SK-N-MC (cell line): ENCODE measurements at regions not wholly inside any gene's neighbourhood (a gene's known extent, or its start where the extent isn't known, plus 50 kb on each side); places are given as distances from the start of the nearest gene placed in this dataset.

Experiments used
- DNase-seq: peaks from one replicate; pipeline ENCODE4 v3.0.0-alpha.2; 2011; ENCODE audit warnings: low read depth, low spot score
- H3K27ac ChIP-seq: fragments of 200-600 bp; sonication (generic); 2 replicates; pipeline ENCODE4 v1.5.1; 2016; ENCODE audit warnings: mixed run types
- H3K36me3 ChIP-seq: fragments of 200-600 bp; sonication (generic); 2 replicates; pipeline ENCODE4 v1.6.1; 2017; ENCODE audit warnings: antibody characterized with exemption, low read length, mixed read lengths; ENCODE audit not compliant: insufficient read depth
- H3K4me3 ChIP-seq: fragments of 200-600 bp; sonication (generic); 2 replicates; pipeline ENCODE4 v1.5.1; 2016
- H3K9ac ChIP-seq: fragments of 200-600 bp; sonication (generic); 2 replicates; pipeline ENCODE4 v1.8.0; 2017; ENCODE audit warnings: mixed run types, mixed read lengths; ENCODE audit not compliant: insufficient read length
- H3K9me3 ChIP-seq: fragments of 200-600 bp; sonication (generic); 2 replicates; pipeline ENCODE4 v1.6.1; 2017; ENCODE audit warnings: low read depth, mild to moderate bottlenecking, antibody characterized with exemption, low read length, moderate library complexity, mixed read lengths
- EZH2 ChIP-seq: fragments of 200-600 bp; sonication (generic); IDR thresholded peaks from one replicate; pipeline ENCODE4 v1.6.1; 2017; ENCODE audit warnings: antibody characterized with exemption
- FOXP2 ChIP-seq: optimal IDR thresholded peaks from 2 replicates; pipeline ENCODE3; 2011; ENCODE audit warnings: mild to moderate bottlenecking, moderate library complexity; ENCODE audit not compliant: insufficient read depth; ENCODE audit errors: extremely low read length, control extremely low read depth
- POLR2AphosphoS5 ChIP-seq: IDR thresholded peaks from 2 replicates; pipeline ENCODE4 v1.6.1; 2012; ENCODE audit warnings: mild to moderate bottlenecking, low read depth, low read length, borderline replicate concordance

DNA sequence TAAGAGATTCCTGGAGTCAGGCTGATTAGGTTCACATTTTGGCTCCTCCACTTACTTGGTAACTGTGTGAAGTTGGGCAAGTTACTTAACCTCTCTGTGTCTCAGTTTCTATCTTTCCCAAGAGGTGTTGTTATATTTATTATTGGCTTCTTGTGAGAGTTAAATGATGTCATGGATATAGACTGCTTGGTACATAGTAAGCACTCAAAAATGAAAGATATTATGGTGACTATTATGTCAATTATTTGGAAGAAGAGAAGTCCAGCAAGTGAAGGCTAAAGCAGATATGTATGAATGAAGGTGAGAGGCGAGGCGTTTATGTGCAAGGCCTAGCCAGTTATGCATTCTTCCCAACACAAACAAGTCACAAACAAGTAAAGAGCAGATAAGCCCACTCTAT, 417.4 kb downstream of the TSN start:
- H3K36me3 ChIP-seq, result no peaks in the 10 kb centered on the region
- TF ChIP-seq POLR2AphosphoS5, result no peak
- TF ChIP-seq EZH2, result no peak
- no peak for TF ChIP-seq FOXP2
- no peaks in the 10 kb centered on the region for H3K9me3 ChIP-seq

DNA sequence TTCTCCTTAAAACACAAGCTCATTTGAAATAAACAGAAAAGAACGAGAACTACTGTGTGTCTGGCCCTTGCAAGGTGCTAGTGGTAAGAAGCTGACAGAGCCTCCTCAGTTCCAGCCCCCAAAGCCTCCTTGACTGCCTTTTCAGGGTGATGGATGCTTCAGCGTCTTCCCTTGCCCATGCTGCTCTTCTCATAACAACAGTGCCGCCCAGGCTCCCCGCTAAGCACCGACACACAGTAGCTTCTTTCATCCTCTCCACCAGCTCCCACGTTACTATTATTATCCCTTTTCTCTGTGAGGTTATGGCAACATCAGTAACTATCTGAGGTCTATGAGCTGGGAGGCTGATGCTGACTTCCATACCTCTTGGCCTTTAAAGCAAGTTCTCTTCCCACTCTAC, 418.6 kb downstream of the TSN start:
- Histone ChIP-seq H3K9ac (no peak overlapping the region), H3K4me3 (no peak overlapping the region), H3K36me3 (no peaks in the 10 kb centered on the region), H3K27ac (no peak overlapping the region), H3K9me3 (no peaks in the 10 kb centered on the region)
- DNase-seq, result no peak
- no peak for TF ChIP-seq FOXP2

More for the DNA sequence above, 417.4 kb downstream of the TSN start:
- DNase-seq, result no peak
- Histone ChIP-seq H3K9ac (no peak overlapping the region), H3K4me3 (no peak overlapping the region), H3K27ac (no peak overlapping the region)

DNA sequence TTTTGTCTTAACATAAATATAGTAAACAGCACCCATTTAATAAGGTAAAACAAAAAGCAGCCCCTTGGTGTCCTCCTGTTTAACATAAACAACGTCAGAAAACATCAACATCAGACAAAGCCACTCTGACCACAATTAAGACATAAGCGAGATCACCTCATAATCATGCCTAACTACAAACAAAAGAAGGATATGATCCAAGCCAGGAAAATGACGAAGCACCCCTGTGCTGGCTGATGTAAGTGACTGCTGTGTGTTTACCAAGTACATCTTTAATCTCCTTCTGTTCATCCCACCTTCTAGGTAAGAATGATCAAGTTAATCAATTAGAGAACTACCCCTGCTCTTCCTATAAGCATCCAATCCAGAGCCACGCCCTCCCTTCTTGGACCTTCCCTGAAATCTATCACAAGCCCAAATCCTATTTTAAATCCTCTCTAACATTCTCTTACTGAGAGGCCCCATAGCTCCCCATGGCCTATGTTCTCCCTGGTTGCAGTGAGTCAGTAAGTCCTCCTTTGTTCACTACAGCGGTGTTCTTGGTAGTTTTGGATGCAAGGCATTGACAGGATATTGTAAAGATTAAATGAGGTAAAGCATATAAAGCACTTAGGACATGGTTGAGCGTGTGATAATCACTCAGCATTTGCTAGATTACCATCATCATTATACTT, 424.2 kb downstream of the TSN start:
- H3K27ac ChIP-seq, result no peak overlapping the region

DNA sequence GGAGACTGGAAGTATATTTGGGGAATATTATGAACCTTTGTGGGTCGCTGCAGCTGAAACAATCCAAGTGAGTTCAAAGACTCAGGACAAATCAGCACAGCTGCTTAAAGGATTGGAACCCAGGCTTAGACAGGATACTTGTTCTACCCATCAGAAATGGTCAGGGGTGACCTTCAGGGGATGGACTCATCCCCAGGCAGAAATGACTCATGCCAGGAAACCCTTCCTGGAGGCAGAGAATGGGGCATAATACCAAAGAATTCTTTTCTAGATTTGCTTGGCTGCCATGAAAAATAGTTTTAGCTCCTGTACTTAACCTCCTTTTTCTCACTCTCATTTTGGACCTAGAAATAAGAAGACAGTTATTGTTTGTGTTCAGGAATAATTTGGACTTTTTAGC, 425.5 kb downstream of the TSN start:
- Histone ChIP-seq H3K9ac (no peak overlapping the region), H3K9me3 (no peaks in the 10 kb centered on the region), H3K4me3 (no peak overlapping the region), H3K36me3 (no peaks in the 10 kb centered on the region), H3K27ac (no peak overlapping the region)
- no peak for DNase-seq
- TF ChIP-seq FOXP2 (no peak), POLR2AphosphoS5 (no peak), EZH2 (no peak)

More for the DNA sequence above, 424.2 kb downstream of the TSN start:
- no peak for DNase-seq
- Histone ChIP-seq H3K36me3 (no peaks in the 10 kb centered on the region), H3K9ac (no peak overlapping the region), H3K4me3 (no peak overlapping the region), H3K9me3 (no peaks in the 10 kb centered on the region)
- TF ChIP-seq POLR2AphosphoS5 (no peak), EZH2 (no peak), FOXP2 (no peak)

DNA sequence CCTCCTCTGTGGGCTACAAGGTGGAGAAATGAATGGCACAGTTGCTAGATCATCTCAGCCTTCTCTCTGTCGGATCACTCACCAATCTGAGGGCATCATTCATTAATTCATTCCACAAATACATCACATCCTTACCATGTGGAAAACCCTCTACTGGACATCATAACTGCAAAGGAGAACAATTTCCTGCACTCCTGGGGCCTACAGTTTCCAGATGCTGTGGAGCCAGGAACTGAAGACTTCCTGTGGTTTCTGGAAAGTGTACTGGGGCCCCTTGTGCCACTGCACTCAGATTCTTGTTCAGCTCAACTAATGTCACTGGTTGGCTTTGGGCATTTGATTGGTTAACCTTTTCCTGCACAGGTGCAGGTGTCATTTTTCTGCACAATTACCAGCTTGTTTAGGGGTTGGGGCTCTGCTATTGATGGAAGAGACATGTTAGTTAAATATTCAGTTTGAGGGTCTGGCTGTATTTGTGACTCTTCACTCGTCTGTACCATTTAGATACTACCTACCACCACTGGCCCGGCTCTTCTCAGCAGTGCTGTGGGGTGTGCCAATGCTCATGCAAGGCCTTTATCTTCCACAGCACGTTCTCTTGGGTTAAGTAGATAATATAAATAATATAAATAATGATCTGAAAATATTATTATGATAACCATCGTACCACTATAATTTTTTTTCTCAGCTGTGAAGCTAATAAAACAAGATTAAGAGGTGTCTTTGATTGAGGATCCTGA, 427.3 kb downstream of the TSN start:
- TF ChIP-seq POLR2AphosphoS5 (no peak), FOXP2 (no peak), EZH2 (no peak)
- H3K9ac ChIP-seq, result no peak overlapping the region
- no peak overlapping the region for H3K4me3 ChIP-seq
- no peak for DNase-seq
- no peak overlapping the region for H3K27ac ChIP-seq
- H3K9me3 ChIP-seq, result no peaks in the 10 kb centered on the region
- H3K36me3 ChIP-seq, result no peaks in the 10 kb centered on the region

DNA sequence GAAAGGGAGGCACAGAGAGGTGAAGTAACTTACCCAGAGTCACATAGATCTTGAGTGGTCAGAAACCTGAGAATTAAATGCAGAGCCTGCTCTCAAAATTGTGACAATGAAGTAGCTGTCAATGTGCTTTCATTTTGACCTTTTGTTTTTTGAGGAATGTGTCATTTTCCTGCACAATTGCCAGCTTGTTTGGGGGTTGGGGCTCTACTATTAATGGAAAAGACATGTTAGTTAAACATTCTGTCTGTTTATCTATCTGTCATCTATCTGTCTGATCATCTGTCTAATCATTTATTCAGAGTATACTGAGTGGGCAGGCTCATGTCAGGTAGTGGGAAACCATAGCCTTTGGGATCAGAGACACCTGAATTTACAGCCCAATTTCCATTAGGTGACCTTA, 428.4 kb downstream of the TSN start:
- Histone ChIP-seq H3K4me3 (no peak overlapping the region), H3K36me3 (no peaks in the 10 kb centered on the region), H3K27ac (no peak overlapping the region), H3K9me3 (no peaks in the 10 kb centered on the region), H3K9ac (no peak overlapping the region)
- no peak for DNase-seq
- TF ChIP-seq EZH2 (no peak), FOXP2 (no peak), POLR2AphosphoS5 (no peak)

DNA sequence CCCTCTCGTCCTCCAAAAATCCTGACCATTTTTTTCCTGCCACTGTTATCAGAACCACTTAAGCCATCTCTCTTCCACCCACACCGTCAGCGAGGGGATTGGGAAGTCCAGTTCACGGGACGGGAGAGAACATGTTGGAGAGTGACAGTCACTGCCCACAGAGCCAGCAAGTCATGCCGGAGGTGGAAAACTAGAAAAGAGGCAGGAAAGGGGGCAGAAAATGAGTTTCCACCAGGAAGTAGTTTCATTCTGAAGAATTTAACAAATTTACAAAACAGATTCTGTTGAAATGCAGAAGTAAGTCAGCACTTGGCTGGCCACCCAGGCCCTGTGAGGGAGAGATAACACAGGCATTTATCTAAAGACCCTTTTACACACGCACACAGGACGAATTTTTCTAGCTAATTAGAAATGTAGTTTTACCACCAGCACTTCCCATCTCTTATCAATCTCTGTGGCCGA, 431.3 kb downstream of the TSN start:
- no peak for DNase-seq
- no peak overlapping the region for H3K27ac ChIP-seq
- no peaks in the 10 kb centered on the region for H3K9me3 ChIP-seq

DNA sequence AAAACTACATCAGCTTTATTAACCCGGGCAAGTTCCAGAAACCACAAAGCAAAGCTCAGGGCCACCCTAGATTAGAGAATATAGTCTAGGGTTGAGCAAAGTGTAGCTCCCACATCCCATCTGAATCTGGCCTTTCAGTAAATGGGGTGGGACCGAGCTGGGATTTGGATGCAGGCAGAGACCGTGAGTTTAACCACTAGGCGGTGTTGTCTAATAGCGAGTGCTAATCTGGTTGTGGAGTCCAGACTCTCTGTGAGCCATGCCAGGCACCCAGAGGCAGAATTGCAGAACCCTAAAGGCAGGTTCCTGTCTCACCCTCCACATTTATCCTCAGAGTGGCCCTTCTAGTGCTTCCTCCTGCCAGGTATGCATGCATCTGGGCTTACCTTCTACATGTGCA, 435.9 kb downstream of the TSN start:
- H3K9me3 ChIP-seq, result no peaks in the 10 kb centered on the region
- no peaks in the 10 kb centered on the region for H3K36me3 ChIP-seq
- H3K27ac ChIP-seq, result no peak overlapping the region
- no peak for TF ChIP-seq POLR2AphosphoS5
- no peak for TF ChIP-seq EZH2
- no peak for TF ChIP-seq FOXP2
- H3K4me3 ChIP-seq, result no peak overlapping the region
- DNase-seq, result no peak
- no peak overlapping the region for H3K9ac ChIP-seq

More for the DNA sequence above, 431.3 kb downstream of the TSN start:
- Histone ChIP-seq H3K9ac (no peak overlapping the region), H3K36me3 (no peaks in the 10 kb centered on the region), H3K4me3 (no peak overlapping the region)
- TF ChIP-seq FOXP2 (no peak), POLR2AphosphoS5 (no peak), EZH2 (no peak)

DNA sequence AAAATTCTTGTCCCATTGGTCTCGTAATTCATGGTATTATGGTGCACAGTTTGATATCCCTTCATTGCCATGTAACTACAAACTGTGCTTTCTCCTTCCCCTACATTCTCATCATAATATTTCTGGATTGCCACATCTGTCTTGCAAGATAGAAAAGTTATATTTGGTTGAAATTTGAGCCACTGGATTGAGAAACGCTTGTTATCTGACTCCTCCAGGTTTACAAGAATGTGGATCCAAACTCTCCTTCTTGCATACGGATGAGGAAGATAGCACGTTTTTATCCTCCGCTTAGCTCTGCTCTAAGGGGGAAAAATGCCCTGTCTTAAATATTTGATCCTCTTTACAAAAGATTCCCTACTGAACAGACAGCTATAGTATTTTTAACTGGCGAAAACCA, 438.2 kb downstream of the TSN start:
- Histone ChIP-seq H3K9ac (no peak overlapping the region), H3K36me3 (no peaks in the 10 kb centered on the region), H3K4me3 (no peak overlapping the region), H3K27ac (no peak overlapping the region), H3K9me3 (no peaks in the 10 kb centered on the region)
- no peak for TF ChIP-seq POLR2AphosphoS5
- DNase-seq, result no peak
